Muscle layer of duodenum (tissue), 2 donors: ENCODE measurements at regions not wholly inside any gene's neighbourhood (a gene's known extent, or its start where the extent isn't known, plus 50 kb on each side); places are given as distances from the start of the nearest gene placed in this dataset.

ENCODE experiments used
- H3K27ac ChIP-seq: one replicate; pipeline ENCODE4 v1.7.0; 2013; ENCODE audit warnings: mild to moderate bottlenecking, low read length
- H3K27me3 ChIP-seq: one replicate; pipeline ENCODE4 v1.7.0; 2013; ENCODE audit warnings: low read depth, mild to moderate bottlenecking, control low read depth, low read length
- H3K36me3 ChIP-seq, 2 donors: one replicate each; pipeline ENCODE4 v1.7.0; 2013; ENCODE audit warnings: low read length in 2 of 2, control low read depth in 1 of 2, mild to moderate bottlenecking in 1 of 2; ENCODE audit not compliant: insufficient read depth in 2 of 2, control insufficient read depth in 1 of 2
- H3K4me1 ChIP-seq, 2 donors: one replicate each; pipeline ENCODE4 v1.7.0; 2013; ENCODE audit warnings: low read length in 2 of 2, mild to moderate bottlenecking in 2 of 2, control low read depth in 1 of 2, moderate library complexity in 1 of 2; ENCODE audit not compliant: insufficient read depth in 2 of 2, control insufficient read depth in 1 of 2
- H3K4me3 ChIP-seq, 2 donors: one replicate each; pipeline ENCODE4 v1.7.0; 2013; ENCODE audit warnings: low read length in 2 of 2, low read depth in 1 of 2, mild to moderate bottlenecking in 1 of 2
- H3K9me3 ChIP-seq, 2 donors: one replicate each; pipeline ENCODE4 v1.7.0; 2013; ENCODE audit warnings: low read length in 2 of 2, control low read depth in 1 of 2, mild to moderate bottlenecking in 1 of 2; ENCODE audit not compliant: control insufficient read depth in 1 of 2
- donor health status: healthy.

DNA sequence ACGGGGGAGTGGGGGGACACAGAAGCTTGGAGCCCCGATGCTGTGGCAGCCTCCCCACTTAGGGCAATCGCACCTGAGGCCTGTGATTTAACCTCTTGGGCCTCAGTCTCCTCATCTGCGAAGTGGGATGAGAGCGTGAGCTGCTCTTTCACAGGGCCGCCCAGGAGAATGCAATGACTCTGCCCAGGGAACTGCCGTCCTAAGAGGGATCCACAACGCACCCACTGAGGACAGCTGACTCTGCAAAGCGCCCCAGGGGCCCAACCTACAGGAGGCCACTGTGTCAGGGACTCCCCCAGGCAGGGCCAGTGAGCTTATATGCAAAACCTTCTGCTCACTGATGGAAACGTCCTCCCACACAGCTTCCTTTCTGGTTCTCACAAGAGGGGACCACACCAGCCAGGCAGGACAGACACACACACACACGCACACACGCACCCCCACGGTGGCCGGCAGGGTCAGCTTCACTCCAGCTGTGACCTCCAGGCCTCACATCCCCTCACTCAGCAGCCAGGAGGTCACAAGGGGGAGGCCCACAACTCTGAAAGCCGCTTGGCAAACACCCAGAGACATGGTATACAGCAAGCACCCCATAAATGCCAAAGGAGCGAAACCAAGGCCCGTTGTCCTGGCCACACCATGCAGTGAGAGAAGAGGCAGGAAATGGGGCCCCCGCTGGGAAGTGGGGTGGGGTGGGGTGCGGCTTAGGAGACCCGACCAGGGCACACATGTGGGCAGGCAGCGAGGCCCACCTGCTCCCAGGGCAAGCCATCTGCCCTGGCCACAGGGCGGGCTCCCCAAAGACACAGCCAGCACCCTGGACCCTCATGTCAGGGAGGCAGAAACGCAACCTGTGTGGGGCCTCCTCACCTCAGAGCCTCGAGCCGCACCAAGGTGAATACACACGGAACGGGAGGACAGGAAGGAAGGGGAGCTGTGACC is 73.3 kb downstream of the NCOR2 start:
- peaks cover 0 to 37% of the 10 kb centered on the region in 2 donors for H3K36me3 ChIP-seq
- no peaks in the 10 kb centered on the region for H3K27me3 ChIP-seq
- H3K4me3 ChIP-seq, result no peak overlapping the region
- peaks cover 6 to 51% of the 10 kb centered on the region in 2 donors for H3K4me1 ChIP-seq
- no peaks in the 10 kb centered on the region for H3K9me3 ChIP-seq
- H3K27ac ChIP-seq, result no peak overlapping the region

DNA sequence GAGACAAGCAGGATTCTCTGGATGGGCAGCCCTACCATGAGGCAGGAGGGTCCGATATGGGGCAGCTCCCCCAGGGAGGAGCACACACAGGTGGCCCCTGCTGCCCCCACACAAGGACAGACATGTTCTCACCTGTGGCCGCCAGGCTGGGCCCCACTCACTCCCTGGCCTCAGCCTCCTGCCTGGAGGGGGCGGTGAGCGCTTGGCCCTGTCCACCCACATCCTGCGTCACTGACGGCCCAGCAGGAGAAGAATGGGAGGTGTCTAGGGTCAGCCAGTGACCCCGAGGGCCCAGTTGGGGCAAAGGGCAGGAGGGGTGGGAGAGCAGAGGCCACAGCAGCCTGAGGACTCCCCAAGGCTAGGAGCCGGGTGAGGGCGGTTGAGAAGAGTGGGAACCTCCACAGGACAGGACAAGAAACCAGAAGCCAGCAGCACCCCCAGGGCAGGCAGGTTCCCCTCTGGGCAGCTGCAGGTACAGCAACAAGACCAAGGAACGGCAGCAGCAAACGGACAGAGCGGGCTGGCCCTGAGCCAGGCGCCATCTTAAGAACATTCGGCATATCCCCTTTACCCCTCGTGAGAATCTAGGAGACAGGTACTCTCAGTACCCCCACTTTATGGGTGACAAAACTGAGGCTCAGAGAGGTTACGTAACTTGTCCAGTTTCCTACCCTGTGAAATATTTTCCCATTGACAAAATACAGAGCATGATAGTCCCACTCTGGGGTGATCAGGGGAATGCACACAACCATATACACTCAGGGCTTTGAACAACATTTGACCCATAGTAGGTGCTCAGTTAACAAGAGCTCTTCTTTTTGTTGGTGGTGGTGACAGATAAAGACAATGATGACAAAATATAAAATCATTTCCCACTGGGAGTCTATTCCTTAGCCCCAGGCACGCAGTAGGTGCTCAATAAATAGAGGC is 74.3 kb downstream of the NCOR2 start:
- H3K4me1 ChIP-seq, result peaks cover 6 to 42% of the 10 kb centered on the region in 2 donors
- no peaks in the 10 kb centered on the region for H3K27me3 ChIP-seq
- H3K4me3 ChIP-seq, result no peak overlapping the region
- no peaks in the 10 kb centered on the region for H3K9me3 ChIP-seq
- H3K27ac ChIP-seq, result no peak overlapping the region
- peaks cover 0 to 37% of the 10 kb centered on the region in 2 donors for H3K36me3 ChIP-seq

DNA sequence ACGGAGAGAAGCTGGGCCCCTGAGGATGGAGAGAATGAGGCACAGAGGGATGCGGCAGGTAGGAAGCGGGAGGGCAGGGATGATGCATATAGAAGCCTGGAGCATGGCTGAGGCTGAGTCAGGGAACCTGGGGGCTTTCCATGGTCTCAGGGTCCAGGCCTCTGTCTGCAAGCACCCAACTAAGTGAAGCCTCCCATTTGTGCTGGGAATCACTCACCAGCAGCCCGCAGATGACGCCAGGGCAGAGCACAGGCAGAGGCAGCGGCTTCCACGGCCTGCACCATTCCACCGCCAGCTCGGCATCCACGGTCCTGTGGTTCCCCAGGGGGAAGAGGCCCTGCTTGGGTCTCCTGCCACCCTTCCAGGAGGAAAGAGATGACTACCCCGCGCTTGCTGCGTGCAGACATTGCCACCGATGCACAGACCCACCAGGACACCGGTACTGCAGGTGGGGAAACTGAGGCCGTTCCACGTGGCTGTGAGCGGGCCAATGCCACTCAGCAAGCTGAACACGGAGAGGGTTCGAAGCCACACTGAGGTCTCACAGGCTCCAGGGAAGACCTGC is 75.5 kb downstream of the NCOR2 start:
- H3K9me3 ChIP-seq, result no peaks in the 10 kb centered on the region
- no peaks in the 10 kb centered on the region for H3K27me3 ChIP-seq
- H3K4me1 ChIP-seq, result peaks cover 6 to 38% of the 10 kb centered on the region in 2 donors
- peaks cover 0 to 37% of the 10 kb centered on the region in 2 donors for H3K36me3 ChIP-seq
- H3K27ac ChIP-seq, result no peak overlapping the region
- no peak overlapping the region for H3K4me3 ChIP-seq

DNA sequence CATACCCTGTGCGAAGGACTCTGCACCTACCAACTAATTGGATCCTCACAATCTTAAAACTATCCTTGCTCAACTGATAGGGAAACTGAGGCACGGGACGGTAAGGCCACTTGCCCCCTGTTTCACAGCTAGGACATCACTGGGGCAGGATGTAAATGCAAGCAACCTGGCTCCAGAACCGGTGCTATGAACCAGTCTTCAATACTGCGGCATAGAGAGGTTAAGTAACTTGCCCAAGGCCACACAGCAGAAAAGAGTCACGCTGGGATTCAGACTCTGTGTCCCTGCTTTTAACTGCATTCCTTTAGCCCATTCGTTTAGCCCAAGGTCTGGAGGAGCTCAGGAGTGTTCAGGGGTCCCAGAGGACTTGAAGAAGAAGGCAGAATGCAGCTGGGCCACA is 76.1 kb downstream of the NCOR2 start:
- H3K27me3 ChIP-seq, result no peaks in the 10 kb centered on the region
- H3K4me1 ChIP-seq, result peaks cover 6 to 32% of the 10 kb centered on the region in 2 donors
- no peak overlapping the region for H3K4me3 ChIP-seq
- H3K36me3 ChIP-seq, result peaks cover 0 to 37% of the 10 kb centered on the region in 2 donors
- no peaks in the 10 kb centered on the region for H3K9me3 ChIP-seq
- H3K27ac ChIP-seq, result no peak overlapping the region

DNA sequence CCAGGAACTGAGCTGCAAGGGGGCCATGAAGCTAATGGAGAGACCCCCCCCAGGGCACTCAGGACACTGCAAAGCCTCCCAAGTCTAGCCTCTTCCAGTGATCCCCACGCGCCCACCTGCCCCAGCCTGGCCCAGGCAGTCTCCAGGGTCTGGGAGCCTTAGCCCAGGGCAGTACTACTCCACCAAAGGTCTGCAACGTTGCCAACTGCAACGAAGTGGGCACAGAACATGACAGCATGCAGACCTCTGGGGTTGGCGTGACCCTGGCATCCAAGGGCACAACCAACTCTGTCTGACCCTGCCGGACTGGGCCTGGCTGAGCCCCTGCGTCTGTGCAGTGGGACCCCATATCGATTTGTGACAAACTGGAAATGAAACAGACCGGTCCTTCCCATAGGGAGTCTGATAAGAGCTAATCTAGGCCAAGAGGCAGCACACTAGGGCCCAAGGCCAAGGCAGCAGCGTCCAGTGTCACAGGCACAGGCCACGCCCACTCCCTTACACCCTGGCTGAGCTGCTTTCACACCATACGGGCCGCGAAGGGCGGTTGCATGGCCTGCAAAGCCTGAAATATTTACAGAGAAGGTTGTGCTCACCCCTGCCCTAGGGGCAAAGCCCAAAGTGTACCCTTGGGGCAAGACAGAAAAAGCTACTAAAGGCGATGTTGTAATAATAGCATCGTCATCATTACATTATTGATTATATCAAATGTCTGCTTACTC is 76.7 kb downstream of the NCOR2 start:
- Histone ChIP-seq H3K9me3 (no peaks in the 10 kb centered on the region), H3K27ac (no peak overlapping the region), H3K27me3 (no peaks in the 10 kb centered on the region), H3K4me3 (no peak overlapping the region), H3K36me3 (peaks cover 0 to 37% of the 10 kb centered on the region in 2 donors), H3K4me1 (peaks cover 6 to 27% of the 10 kb centered on the region in 2 donors)

DNA sequence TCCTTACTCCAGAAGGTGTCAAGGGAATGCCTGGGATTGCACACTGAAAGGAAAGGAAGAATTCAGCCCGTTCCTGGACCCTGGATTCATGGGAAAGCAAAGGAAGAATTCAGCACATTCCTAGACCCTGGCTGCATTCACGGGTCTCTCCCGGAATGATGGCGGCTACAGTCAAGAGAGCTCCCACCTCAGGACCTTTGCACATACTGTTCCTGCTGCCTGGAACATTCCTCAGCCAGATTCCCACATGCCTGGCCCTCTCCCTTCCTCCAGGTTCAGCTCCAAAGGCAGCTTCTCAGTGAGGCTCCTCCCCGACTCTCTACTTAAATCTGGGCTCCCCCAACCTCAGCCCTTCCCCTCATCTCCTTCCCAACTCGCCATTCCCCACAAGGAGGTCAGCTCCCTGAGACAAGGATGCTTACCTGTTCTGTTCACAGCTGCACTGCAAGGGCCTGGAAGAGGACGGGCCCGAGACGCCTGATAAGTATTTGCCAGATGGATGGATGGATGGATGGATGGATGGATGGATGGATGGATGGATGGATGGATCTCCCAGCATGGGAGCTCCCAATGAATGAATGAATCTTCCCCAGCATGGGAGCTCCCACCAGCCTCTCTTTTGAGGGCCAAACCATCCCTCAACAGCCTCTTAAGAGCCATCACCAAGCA is 77.4 kb downstream of the NCOR2 start:
- H3K9me3 ChIP-seq, result no peaks in the 10 kb centered on the region
- H3K27ac ChIP-seq, result no peak overlapping the region
- H3K27me3 ChIP-seq, result no peaks in the 10 kb centered on the region
- H3K4me3 ChIP-seq, result no peak overlapping the region
- H3K36me3 ChIP-seq, result peaks cover 2 to 42% of the 10 kb centered on the region in 2 donors
- H3K4me1 ChIP-seq, result peaks cover 6 to 27% of the 10 kb centered on the region in 2 donors

DNA sequence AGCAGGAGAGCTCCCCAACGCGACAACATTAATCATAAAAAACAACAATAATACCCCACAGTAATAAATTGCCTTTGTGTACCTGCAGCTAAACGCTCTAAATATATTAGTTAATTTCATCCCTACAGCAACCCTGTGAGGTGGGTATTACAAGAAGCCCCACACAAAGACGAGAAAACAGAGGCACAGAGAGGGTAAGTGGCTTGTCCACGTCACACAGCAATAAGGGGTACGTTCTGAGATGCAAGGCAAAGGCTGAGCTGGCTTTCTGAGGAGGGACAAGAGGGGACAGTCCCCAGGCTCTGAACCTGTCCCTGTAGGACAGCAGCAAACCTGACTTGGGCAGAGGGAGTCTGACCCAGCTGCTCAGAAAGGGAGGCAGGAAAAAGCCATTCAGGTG is 78.2 kb downstream of the NCOR2 start:
- H3K4me1 ChIP-seq, result peaks cover 6 to 27% of the 10 kb centered on the region in 2 donors
- H3K9me3 ChIP-seq, result no peaks in the 10 kb centered on the region
- peaks cover 7 to 40% of the 10 kb centered on the region in 2 donors for H3K36me3 ChIP-seq
- no peak overlapping the region for H3K27ac ChIP-seq
- H3K4me3 ChIP-seq, result no peak overlapping the region
- H3K27me3 ChIP-seq, result no peaks in the 10 kb centered on the region

DNA sequence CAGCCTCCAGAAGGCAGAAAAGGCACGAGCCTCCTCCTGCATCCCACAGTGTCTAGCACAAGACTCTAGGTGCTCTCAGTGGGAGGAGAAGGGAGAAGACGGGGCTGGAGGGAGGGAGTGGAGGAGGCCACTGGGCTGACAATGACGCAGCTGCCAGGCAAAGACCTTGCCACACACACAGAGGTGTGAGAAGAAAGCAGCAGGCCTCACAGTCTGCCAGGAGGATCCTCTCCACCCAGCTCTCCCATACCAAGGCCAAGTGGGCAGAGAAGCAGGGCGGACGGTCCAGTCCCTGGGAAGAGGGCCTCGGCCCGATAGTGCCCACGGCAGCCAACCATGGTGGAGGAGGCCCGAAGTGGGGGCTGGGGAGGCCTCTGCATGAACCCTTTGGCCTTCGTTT is 78.9 kb downstream of the NCOR2 start:
- Histone ChIP-seq H3K27ac (peak overlapping the region; percentile 3), H3K4me1 (peaks cover 6 to 27% of the 10 kb centered on the region in 2 donors)

DNA sequence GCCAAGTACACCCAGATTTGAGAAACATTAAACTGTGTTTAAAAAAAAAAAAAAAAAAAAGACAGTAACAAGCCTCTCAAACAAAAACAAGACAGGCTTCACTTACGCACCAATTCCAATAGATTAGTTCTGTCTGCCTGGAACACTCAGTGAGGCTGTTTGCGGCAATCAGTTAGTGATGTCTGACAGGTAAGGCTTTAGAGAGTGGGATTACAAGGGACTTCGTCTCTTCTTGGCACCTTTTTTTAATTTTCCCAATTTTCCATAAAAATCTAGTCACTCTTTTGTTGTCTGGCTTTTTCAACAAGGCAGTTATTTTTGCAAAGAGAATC is 79.6 kb downstream of the NCOR2 start:
- Histone ChIP-seq H3K36me3 (peaks cover 7 to 42% of the 10 kb centered on the region in 2 donors), H3K27ac (no peak overlapping the region), H3K4me1 (peaks cover 6 to 27% of the 10 kb centered on the region in 2 donors)

More for the DNA sequence above, 78.9 kb downstream of the NCOR2 start:
- H3K27me3 ChIP-seq, result no peaks in the 10 kb centered on the region
- H3K36me3 ChIP-seq, result peaks cover 7 to 40% of the 10 kb centered on the region in 2 donors
- H3K4me3 ChIP-seq, result no peak overlapping the region
- no peaks in the 10 kb centered on the region for H3K9me3 ChIP-seq

DNA sequence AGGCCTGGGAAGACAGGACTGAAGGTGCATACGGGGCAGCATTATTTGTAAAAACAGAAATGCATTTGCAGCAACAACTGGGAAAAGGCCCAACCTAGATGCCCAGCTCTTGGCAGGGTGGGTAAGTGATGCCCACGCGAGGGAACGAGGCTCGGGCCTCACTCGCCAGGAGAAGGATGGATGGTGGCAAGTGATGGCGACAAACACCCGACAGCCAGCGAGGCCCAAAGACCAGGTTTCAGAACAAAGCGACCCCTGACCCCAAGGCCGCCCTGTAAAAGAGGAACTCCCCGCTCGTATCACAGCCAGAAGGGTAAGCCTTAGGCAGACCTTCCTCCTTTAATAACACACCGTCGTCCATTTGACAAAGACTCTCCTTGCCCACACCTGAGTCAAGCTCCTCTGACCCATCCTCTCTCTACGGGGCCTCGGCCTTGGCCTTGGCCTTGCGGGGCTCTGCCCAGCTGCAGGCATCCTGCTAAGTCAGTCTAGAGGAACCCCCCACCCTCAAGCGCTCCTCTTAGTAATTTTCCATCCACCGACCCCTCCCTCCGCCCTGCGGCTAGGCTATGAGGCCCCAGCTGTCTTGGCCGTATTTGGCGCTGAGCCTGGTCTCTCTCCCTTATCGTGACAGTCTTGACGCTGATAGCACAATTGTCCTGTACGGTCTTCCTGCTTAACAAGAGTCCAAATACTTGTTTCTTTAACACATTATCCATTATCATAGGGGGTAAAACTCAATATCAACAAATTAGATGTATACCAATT is 80.2 kb downstream of the NCOR2 start:
- no peaks in the 10 kb centered on the region for H3K27me3 ChIP-seq
- H3K36me3 ChIP-seq, result peaks cover 10 to 44% of the 10 kb centered on the region in 2 donors
- no peak overlapping the region for H3K27ac ChIP-seq
- H3K4me3 ChIP-seq, result no peak overlapping the region
- H3K4me1 ChIP-seq, result peaks cover 6 to 27% of the 10 kb centered on the region in 2 donors
- no peaks in the 10 kb centered on the region for H3K9me3 ChIP-seq

More for the DNA sequence above, 79.6 kb downstream of the NCOR2 start:
- Histone ChIP-seq H3K4me3 (no peak overlapping the region), H3K9me3 (no peaks in the 10 kb centered on the region), H3K27me3 (no peaks in the 10 kb centered on the region)
